Common myeloid progenitor, CD34-positive (primary cell): ENCODE measurements at regions not wholly inside any gene's neighbourhood (a gene's known extent, or its start where the extent isn't known, plus 50 kb on each side); places are given as distances from the start of the nearest gene placed in this dataset.

Experiments used
- CTCF ChIA-PET: fragments of 350-600 bp; sonication (Branson Sonifier 250); formaldehyde crosslinking; loops from one replicate; lab custom pipeline; 2021; ENCODE audit warnings: antibody characterized with exemption; lab: Charles Lee
- POLR2A ChIA-PET: fragments of 350-600 bp; sonication (Branson Sonifier 250); formaldehyde crosslinking; loops from one replicate; lab custom pipeline; 2021; ENCODE audit warnings: antibody characterized with exemption; lab: Charles Lee
- DNase-seq, 3 donors: peaks; one replicate each; pipeline versions ENCODE4 v3.0.0 to v3.0.0-alpha.2; 2013
- H3K27ac ChIP-seq, 2 experiments: 1 replicate in 1 of 2; 2 replicates in 1 of 2; pipeline ENCODE4 v1.7.0; 2013; ENCODE audit warnings: inconsistent platforms in 2 of 2, low read length in 2 of 2, mild to moderate bottlenecking in 2 of 2, low read depth in 1 of 2, moderate library complexity in 1 of 2; ENCODE audit not compliant: severe bottlenecking in 2 of 2, insufficient read depth in 1 of 2, poor library complexity in 1 of 2
- H3K27me3 ChIP-seq, 5 experiments: replicated peaks in 2 of 5; 1 replicate in 3 of 5; 2 replicates in 2 of 5; pipeline versions ENCODE4 v1.6.1 to v1.7.0; 2013; ENCODE audit warnings: low read length in 4 of 5, mild to moderate bottlenecking in 2 of 5, moderate library complexity in 2 of 5, inconsistent platforms in 1 of 5; ENCODE audit not compliant: insufficient read depth in 5 of 5, control insufficient read depth in 4 of 5
- H3K36me3 ChIP-seq, 4 experiments: 1 replicate in 2 of 4; 2 replicates in 2 of 4; pipeline versions ENCODE4 v1.6.1 to v1.7.0; 2013; ENCODE audit warnings: low read length in 3 of 4, control low read depth in 1 of 4, mild to moderate bottlenecking in 1 of 4; ENCODE audit not compliant: control insufficient read depth in 4 of 4, insufficient read depth in 4 of 4
- H3K4me1 ChIP-seq, 4 experiments: 1 replicate in 3 of 4; 2 replicates in 1 of 4; pipeline versions ENCODE4 v1.6.1 to v1.7.1; 2013; ENCODE audit warnings: low read length in 3 of 4, mild to moderate bottlenecking in 3 of 4, control low read depth in 1 of 4, inconsistent platforms in 1 of 4, moderate library complexity in 1 of 4; ENCODE audit not compliant: control insufficient read depth in 4 of 4, insufficient read depth in 4 of 4; ENCODE audit errors: control extremely low read depth in 1 of 4
- H3K4me3 ChIP-seq, 7 experiments: 1 replicate in 4 of 7; 2 replicates in 3 of 7; pipeline versions ENCODE4 v1.5.1 to v1.7.0; 2013; ENCODE audit warnings: mild to moderate bottlenecking in 7 of 7, low read length in 6 of 7, moderate library complexity in 6 of 7, inconsistent platforms in 2 of 7, low read depth in 2 of 7, control low read depth in 1 of 7; ENCODE audit not compliant: insufficient read depth in 4 of 7, control insufficient read depth in 1 of 7; ENCODE audit errors: extremely low read depth in 1 of 7
- H3K9me3 ChIP-seq, 5 experiments: 1 replicate in 4 of 5; 2 replicates in 1 of 5; pipeline versions ENCODE4 v1.6.1 to v1.7.1; 2013; ENCODE audit warnings: low read length in 4 of 5, mild to moderate bottlenecking in 2 of 5, inconsistent platforms in 1 of 5, low read depth in 1 of 5, moderate library complexity in 1 of 5; ENCODE audit not compliant: control insufficient read depth in 4 of 5, insufficient read depth in 2 of 5; ENCODE audit errors: control extremely low read depth in 1 of 5
- WGBS: methylation state at CpG from one replicate; pipeline ENCODE4 v1.1.5; 2013; ENCODE audit not compliant: insufficient coverage; 5-methylcytosine and 5-hydroxymethylcytosine counted together

DNA sequence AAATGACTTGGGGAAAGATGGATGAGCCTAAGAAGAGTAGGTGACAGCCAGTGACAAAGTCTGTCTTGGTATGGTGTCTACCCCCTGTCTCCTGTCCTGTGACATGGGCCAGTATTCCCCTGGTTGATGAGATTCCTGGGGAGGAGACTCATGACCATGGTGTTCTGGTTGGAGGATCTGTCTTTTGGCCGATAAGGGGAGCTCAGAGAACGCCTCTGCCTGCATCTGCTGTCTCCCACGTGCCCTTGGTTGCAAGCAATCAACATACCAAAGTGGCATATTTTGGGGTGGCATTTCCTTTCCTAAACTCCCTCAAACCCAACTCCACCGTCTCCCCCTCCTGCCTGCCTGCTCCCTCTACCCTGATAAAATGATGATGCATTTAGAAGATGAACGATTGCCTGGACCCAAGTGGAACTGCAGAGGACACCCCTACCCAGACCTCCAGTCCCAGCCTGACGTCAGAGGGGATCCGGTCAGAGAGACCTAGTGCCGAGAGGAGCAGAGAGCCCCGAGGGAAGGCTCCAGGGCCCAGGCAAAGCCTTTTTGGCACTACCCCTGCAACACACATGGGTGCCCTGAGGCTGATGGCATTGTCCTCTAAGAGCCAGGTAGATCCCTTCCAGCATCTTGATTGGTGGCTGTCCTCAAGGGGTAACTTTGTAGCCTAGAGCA is 88.0 kb upstream of the KCNK12 start:
- no peak overlapping the region for H3K4me3 ChIP-seq
- H3K4me1 ChIP-seq, result no peaks in the 10 kb centered on the region
- 99% methylated on average over 8 of the region's 9 CpGs for WGBS
- CTCF ChIA-PET, result no interaction called here
- POLR2A ChIA-PET, result no interaction called here
- no peaks in the 10 kb centered on the region for H3K9me3 ChIP-seq
- peaks cover 0 to 4% (median 0%) of the 10 kb centered on the region in 5 experiments for H3K27me3 ChIP-seq
- no peaks in the 10 kb centered on the region for H3K36me3 ChIP-seq
- DNase-seq, result no peak
- no peak overlapping the region for H3K27ac ChIP-seq

DNA sequence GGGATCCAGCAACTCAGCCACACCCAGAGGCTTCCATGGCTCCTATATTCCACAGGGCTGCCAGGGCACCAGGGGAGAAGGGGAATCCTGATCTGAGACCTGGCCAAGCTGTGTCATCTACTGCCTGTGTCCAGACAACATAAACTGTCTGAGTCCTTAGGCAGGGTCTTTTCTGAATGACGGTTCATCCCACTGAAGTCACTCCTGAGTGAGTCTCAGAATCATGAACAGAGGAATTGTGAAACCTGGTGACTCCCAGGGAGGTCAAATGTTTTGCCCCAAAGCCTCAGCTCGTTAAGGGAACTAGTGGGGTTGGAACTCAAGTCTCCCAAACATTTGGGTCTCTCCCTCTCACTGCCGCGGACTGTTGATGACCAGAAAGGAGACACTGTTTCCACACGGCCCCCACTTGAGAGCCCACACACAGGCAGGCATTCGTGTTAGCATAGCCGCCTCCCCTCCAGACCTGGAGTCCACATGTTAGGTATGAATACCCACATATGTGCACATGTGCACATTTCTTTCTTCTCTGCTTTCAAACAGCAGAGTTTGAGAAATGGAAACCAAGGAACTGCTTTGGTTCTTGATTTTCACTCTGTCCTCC is 87.2 kb upstream of the KCNK12 start:
- WGBS, result 100% methylated on average over 6 of the region's 7 CpGs
- DNase-seq, result no peak
- H3K4me1 ChIP-seq, result no peaks in the 10 kb centered on the region
- peaks cover 0 to 4% (median 0%) of the 10 kb centered on the region in 5 experiments for H3K27me3 ChIP-seq
- POLR2A ChIA-PET, result interaction anchor here (0.7 kb wide), 1 partner anchor 21 kb away, joined by 3 read pairs; no protein-coding TSS in a partner anchor
- no peaks in the 10 kb centered on the region for H3K36me3 ChIP-seq
- CTCF ChIA-PET, result no interaction called here
- H3K27ac ChIP-seq, result no peak overlapping the region
- H3K4me3 ChIP-seq, result no peak overlapping the region
- no peaks in the 10 kb centered on the region for H3K9me3 ChIP-seq

DNA sequence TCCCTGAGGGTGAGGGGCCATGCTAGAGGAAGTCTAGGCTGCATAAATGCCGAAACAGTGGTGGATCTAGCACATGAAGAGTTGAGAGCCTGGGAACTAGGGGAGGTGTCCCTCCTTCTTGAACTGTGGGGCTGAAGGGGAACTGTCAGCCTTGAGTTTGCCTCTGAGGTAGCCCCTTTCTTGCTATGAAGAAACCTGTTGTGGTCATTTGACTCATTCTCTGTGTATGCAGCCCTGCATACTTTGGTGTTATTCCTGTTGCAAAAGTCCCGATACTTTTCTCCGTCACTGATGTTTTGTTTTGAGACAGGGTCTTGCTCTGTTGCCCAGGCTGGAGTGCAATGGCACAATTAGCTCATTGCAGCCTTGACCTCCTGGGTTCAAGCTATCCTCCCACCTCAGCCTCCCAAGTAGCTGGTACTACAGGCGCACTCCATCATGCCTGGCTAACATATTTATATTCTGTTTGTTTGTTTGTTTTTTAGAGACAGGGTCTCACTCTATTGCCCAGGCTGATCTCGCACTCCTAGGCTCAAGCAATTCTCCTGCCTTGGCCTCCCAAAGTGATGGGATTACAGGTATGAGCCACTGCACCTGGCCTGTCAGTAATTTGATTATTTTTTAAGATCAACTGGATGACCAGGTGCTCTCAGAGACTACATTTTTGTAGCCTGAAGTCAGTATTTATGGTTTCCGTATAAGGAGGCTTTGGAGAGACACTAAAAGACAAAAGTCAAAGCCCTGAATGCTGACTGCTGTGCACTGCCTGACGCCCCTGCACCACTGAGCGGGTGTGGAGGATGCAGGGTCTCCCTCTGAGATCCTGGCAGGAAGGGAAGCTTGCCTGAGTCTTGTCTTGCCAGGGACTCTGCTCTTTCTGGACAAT is 86.2 kb upstream of the KCNK12 start:
- peaks cover 0 to 4% (median 0%) of the 10 kb centered on the region in 5 experiments for H3K27me3 ChIP-seq
- no peaks in the 10 kb centered on the region for H3K36me3 ChIP-seq
- no peak overlapping the region for H3K4me3 ChIP-seq
- DNase-seq, result no peak
- no peak overlapping the region for H3K27ac ChIP-seq
- H3K9me3 ChIP-seq, result no peaks in the 10 kb centered on the region
- 98% methylated on average over 7 of the region's 8 CpGs for WGBS
- POLR2A ChIA-PET, result interaction anchor here (0.7 kb wide), 1 partner anchor 20 kb away, joined by 3 read pairs; no protein-coding TSS in a partner anchor
- CTCF ChIA-PET, result interaction anchor here (1.2 kb wide), 1 partner anchor 38 kb away, joined by 3 read pairs; no protein-coding TSS in a partner anchor
- no peaks in the 10 kb centered on the region for H3K4me1 ChIP-seq

DNA sequence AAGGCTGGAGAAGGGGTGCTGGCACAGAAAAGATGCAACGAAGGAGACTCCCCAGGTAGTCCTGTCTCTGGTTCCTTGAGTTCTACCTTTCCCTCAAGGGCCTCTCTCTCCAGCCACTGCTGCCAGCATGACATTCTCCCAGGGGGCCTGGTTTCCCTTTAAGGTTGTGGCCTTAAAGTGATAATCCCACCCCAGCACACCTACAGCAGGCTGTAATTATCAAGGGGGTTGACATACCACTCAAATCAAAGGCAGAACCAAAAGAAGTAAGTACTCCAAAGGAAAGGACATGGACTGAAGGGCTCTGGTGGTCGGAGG is 84.7 kb upstream of the KCNK12 start:
- CTCF ChIA-PET, result interaction anchor here (1.2 kb wide), 1 partner anchor 39 kb away, joined by 3 read pairs; no protein-coding TSS in a partner anchor
- no peak for DNase-seq
- Histone ChIP-seq H3K36me3 (no peaks in the 10 kb centered on the region), H3K27me3 (peaks cover 0 to 5% (median 0%) of the 10 kb centered on the region in 5 experiments), H3K9me3 (no peaks in the 10 kb centered on the region), H3K27ac (no peak overlapping the region), H3K4me1 (no peaks in the 10 kb centered on the region), H3K4me3 (no peak overlapping the region)
- 100% methylated on average over 2 of the region's 2 CpGs for WGBS
- POLR2A ChIA-PET, result no interaction called here

DNA sequence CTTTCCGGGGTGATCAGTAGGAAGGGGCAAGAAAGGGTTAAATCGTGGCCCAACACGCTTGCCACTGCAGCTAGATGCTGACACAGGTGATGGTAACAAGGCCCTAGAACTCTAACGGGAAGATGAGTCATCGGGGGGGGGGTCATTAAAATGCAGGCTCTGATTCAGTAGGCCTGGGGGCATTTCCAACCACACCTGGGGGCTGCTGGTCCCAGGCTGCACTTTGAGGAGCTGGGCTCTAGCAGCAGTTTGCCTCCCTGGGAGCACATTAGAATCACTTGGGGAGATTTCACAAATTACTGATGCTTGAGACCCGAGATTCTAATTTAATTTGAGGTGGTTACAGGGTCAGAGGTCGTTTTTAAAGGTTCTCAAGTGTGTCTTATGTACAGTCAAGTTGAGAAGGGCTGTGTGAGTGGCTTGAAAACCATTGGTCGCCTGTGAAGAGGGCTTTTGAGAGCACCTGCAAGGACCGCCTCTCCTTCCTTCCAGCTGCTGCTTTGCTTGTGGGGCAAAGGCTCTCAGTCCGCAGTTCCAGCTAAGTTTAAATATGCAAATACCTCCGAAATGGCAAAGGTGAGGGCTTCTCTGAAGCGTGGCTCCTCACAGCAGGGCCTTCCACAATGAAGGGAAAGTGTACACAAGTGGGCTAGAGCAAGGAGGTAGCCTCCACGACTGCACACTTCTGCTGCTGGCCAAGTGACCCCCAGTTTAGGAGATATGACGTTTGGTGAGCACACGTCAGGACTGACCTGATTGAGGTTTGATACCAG is 84.2 kb upstream of the KCNK12 start:
- POLR2A ChIA-PET, result no interaction called here
- 87% methylated on average over 10 of the region's 15 CpGs for WGBS
- peaks cover 0 to 7% (median 0%) of the 10 kb centered on the region in 5 experiments for H3K27me3 ChIP-seq
- no peaks in the 10 kb centered on the region for H3K9me3 ChIP-seq
- CTCF ChIA-PET, result interaction anchor here (1.2 to 1.5 kb wide), 2 partner anchors 9 to 95 kb away, joined by 3 read pairs; no protein-coding TSS in a partner anchor
- H3K27ac ChIP-seq, result no peak overlapping the region
- no peaks in the 10 kb centered on the region for H3K4me1 ChIP-seq
- H3K36me3 ChIP-seq, result no peaks in the 10 kb centered on the region
- no peak for DNase-seq
- H3K4me3 ChIP-seq, result no peak overlapping the region

DNA sequence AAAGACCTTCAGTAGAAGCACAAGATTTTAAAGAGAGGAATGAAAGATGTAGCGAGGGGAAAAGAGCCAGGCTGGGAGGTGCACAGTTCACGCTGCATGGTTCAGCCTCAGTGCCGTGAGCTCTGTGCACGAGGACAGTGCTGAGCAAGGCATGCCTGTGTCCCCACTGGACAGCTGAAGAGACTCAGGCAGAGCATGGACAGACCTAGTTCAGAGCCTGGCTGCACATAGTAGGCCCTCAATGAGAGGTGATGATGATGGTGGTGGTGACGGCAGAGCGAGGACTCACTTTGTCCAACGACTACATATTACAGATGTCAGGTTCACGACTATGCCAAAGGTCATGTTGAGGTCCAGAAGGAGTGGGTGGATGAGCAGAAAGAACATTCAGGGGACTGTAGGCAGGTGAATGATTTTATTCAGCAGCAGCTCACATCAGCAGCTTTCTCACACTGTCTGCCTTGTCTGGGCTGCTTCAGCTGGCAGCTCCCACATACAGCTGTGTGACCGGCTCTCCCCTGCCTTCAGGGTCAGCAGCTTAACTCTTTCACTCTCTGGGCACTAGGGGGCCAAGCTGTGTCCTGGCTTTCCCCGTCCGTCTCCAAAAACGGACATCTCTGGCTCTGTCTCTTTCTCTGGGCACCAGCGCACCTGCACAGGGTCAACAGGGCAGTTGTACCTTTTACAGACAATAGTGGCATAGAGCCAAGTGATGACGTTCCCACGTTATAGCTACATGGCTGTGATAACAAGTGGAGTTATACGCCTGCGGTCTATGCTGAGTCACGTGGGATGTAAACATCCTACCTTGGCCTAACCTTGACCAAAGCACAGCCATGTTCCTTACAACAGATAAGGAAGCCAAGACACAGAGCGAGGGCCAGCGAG is 83.4 kb upstream of the KCNK12 start:
- 93% methylated on average over 16 of the region's 20 CpGs for WGBS
- Histone ChIP-seq H3K27ac (no peak overlapping the region), H3K4me1 (no peaks in the 10 kb centered on the region), H3K27me3 (peaks cover 0 to 7% (median 0%) of the 10 kb centered on the region in 5 experiments), H3K36me3 (no peaks in the 10 kb centered on the region), H3K9me3 (peaks cover 0 to 2% (median 0%) of the 10 kb centered on the region in 5 experiments), H3K4me3 (no peak overlapping the region)
- ChIA-PET POLR2A (no interaction called here), CTCF (interaction anchor here (1.1 to 1.5 kb wide), 3 partner anchors 9 to 94 kb away, joined by 3 read pairs; no protein-coding TSS in a partner anchor)
- no peak for DNase-seq
